ENCODE measurements at regions not wholly inside any gene's neighbourhood (a gene's known extent, or its start where the extent isn't known, plus 50 kb on each side); places are given as distances from the start of the nearest gene placed in this dataset.

DNA sequence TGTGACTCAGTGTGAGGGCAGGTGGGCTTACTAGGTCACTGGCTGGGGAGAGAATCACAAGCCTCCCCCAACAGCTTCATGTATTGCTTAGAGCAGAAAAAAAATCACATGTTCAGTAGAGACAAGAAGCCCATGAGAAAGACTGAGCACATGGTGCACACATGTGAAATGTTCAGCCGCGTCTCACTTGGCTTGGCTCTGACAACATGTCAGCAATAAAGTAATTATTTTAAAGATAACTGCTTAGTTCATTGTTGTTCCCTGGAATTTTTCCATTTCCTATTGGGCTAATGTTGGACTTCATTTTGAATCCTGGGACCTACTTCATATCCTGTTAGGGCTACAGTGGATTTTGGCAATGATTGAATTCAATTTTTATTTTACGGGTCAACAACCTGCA, 222.6 kb downstream of the C6orf118 start:
- intact Hi-C loops (cut with micrococcal nuclease; ENCODE audit: unreplicated experiment): no loop called here
- no peaks in the 10 kb centered on the region for H3K4me1 Mint-ChIP-seq (ENCODE audit: low read depth, unreplicated experiment)

DNA sequence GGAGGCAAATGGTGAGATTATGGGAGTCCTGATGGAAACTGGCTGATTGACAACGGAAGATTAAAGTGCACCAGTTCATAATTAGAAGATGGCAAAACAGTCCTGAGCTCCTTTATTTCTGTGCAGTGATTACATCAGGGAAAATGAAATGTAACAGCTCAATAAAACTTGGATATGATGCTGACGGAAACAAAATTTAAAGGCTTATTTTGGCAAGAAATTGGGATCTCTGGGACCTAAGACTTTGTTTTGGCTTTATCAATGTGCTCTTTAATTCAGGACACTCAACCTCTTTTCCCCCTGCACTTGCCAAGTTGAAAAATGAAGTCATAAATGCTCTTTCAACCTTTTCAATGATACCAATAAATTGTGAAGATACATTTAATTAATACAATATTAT, 226.8 kb downstream of the C6orf118 start:
- TF ChIP-seq, protein P1, sequence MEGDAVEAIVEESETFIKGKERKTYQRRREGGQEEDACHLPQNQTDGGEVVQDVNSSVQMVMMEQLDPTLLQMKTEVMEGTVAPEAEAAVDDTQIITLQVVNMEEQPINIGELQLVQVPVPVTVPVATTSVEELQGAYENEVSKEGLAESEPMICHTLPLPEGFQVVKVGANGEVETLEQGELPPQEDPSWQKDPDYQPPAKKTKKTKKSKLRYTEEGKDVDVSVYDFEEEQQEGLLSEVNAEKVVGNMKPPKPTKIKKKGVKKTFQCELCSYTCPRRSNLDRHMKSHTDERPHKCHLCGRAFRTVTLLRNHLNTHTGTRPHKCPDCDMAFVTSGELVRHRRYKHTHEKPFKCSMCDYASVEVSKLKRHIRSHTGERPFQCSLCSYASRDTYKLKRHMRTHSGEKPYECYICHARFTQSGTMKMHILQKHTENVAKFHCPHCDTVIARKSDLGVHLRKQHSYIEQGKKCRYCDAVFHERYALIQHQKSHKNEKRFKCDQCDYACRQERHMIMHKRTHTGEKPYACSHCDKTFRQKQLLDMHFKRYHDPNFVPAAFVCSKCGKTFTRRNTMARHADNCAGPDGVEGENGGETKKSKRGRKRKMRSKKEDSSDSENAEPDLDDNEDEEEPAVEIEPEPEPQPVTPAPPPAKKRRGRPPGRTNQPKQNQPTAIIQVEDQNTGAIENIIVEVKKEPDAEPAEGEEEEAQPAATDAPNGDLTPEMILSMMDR (IDR thresholded peaks at IDR 0.05; ENCODE audit: unreplicated experiment): no peak
- intact Hi-C loops (cut with micrococcal nuclease; ENCODE audit: unreplicated experiment): no loop called here
- H3K9me3 Mint-ChIP-seq (ENCODE audit: low read depth, unreplicated experiment): peaks cover 3% of the 10 kb centered on the region
- no peak overlapping the region for H3K4me3 Mint-ChIP-seq (ENCODE audit: low read depth, unreplicated experiment)
- CTCF ChIA-PET: no interaction called here
- no peaks in the 10 kb centered on the region for H3K4me1 Mint-ChIP-seq (ENCODE audit: low read depth, unreplicated experiment)
- DNase-seq: no peak
- H3K27ac Mint-ChIP-seq (ENCODE audit: unreplicated experiment): no peak overlapping the region
- H3K27me3 Mint-ChIP-seq (ENCODE audit: unreplicated experiment): no peaks in the 10 kb centered on the region
- H3K36me3 Mint-ChIP-seq (ENCODE audit: insufficient read depth, unreplicated experiment): no peaks in the 10 kb centered on the region
- no TSS peak for BruUV-seq (replicated peaks)

More for the DNA sequence above, 222.6 kb downstream of the C6orf118 start:
- TF ChIP-seq, protein P1 (IDR thresholded peaks at IDR 0.05; ENCODE audit: unreplicated experiment): no peak
- H3K9me3 Mint-ChIP-seq (ENCODE audit: low read depth, unreplicated experiment): peaks cover 9% of the 10 kb centered on the region
- BruUV-seq (replicated peaks): no TSS peak
- no peak overlapping the region for H3K4me3 Mint-ChIP-seq (ENCODE audit: low read depth, unreplicated experiment)
- CTCF ChIA-PET: no interaction called here
- no peaks in the 10 kb centered on the region for H3K36me3 Mint-ChIP-seq (ENCODE audit: insufficient read depth, unreplicated experiment)
- no peak for DNase-seq
- no peaks in the 10 kb centered on the region for H3K27me3 Mint-ChIP-seq (ENCODE audit: unreplicated experiment)
- H3K27ac Mint-ChIP-seq (ENCODE audit: unreplicated experiment): no peak overlapping the region

DNA sequence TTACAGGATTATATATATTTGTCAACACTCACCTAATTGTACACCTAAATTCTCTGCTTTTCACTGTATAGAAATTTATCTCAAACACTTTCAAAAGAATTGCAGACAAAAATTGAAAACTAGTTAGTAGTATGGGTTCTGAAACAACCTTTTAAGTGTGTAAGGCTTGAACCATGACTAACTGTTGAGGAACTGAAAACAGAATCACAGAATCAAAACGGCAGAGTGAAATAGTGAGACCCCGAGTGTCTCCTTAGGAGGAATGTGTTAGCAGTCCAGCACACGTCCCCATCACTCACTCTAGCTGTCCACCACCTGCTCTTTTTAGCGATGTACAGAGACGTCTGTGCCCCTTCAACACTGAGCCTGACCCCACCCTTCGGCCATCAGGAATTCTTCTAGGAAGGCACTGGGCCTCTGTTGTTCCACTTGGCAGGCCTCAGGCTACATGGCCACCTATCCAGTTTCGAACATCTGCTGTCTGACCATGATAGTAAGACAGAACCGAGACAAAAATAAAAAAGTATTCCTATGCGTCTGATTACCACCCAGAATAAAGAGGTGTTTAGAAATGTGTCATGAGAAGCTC, 227.4 kb downstream of the C6orf118 start:
- no peaks in the 10 kb centered on the region for H3K4me1 Mint-ChIP-seq (ENCODE audit: low read depth, unreplicated experiment)
- H3K36me3 Mint-ChIP-seq (ENCODE audit: insufficient read depth, unreplicated experiment): no peaks in the 10 kb centered on the region
- H3K9me3 Mint-ChIP-seq (ENCODE audit: low read depth, unreplicated experiment): peaks cover 3% of the 10 kb centered on the region
- H3K4me3 Mint-ChIP-seq (ENCODE audit: low read depth, unreplicated experiment): no peak overlapping the region
- intact Hi-C loops (cut with micrococcal nuclease; ENCODE audit: unreplicated experiment): no loop called here
- TF ChIP-seq, protein P1 (IDR thresholded peaks at IDR 0.05; ENCODE audit: unreplicated experiment): no peak
- CTCF ChIA-PET: no interaction called here
- H3K27me3 Mint-ChIP-seq (ENCODE audit: unreplicated experiment): no peaks in the 10 kb centered on the region
- no peak for DNase-seq
- no peak overlapping the region for H3K27ac Mint-ChIP-seq (ENCODE audit: unreplicated experiment)
- BruUV-seq (replicated peaks): no TSS peak

DNA sequence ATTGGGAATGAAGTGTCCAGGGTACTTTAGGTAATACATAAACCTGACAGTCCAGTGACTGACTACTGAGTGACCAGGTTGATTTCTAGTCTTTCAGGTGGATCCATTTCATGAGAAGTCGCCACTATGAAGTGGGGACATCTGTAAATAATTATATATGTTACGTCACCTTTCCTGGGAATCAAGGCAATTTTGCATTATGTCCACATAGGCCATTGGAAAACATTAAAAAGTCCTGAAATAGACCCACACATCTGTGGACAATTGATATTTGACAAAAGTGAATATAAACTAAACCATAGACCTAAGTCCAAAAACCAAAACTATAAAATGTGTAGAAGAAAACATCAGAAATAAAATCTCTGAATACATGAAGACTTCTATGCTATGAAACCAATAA, 231.5 kb downstream of the C6orf118 start:
- BruUV-seq (replicated peaks): no TSS peak
- Mint-ChIP-seq H3K4me1 (ENCODE audit: low read depth, unreplicated experiment) (no peaks in the 10 kb centered on the region), H3K27me3 (ENCODE audit: unreplicated experiment) (no peaks in the 10 kb centered on the region), H3K27ac (ENCODE audit: unreplicated experiment) (no peak overlapping the region), H3K9me3 (ENCODE audit: low read depth, unreplicated experiment) (no peaks in the 10 kb centered on the region), H3K36me3 (ENCODE audit: insufficient read depth, unreplicated experiment) (no peaks in the 10 kb centered on the region), H3K4me3 (ENCODE audit: low read depth, unreplicated experiment) (no peak overlapping the region)
- DNase-seq: no peak
- CTCF ChIA-PET: no interaction called here
- TF ChIP-seq, protein P1 (IDR thresholded peaks at IDR 0.05; ENCODE audit: unreplicated experiment): no peak
- intact Hi-C loops (cut with micrococcal nuclease; ENCODE audit: unreplicated experiment): no loop called here
